Urinary bladder (tissue), 3 donors: ENCODE measurements at regions not wholly inside any gene's neighbourhood (a gene's known extent, or its start where the extent isn't known, plus 50 kb on each side); places are given as distances from the start of the nearest gene placed in this dataset.

ENCODE experiments used
- DNase-seq: peaks from one replicate; pipeline ENCODE4 v3.0.0-alpha.2; 2015; ENCODE audit errors: extremely low spot score
- H3K27ac ChIP-seq: one replicate; pipeline ENCODE4 v1.5.1; 2013; ENCODE audit warnings: low read depth, mild to moderate bottlenecking, moderate library complexity
- H3K36me3 ChIP-seq: one replicate; pipeline ENCODE4 v1.6.1; 2013; ENCODE audit warnings: mild to moderate bottlenecking, moderate library complexity; ENCODE audit not compliant: insufficient read depth
- H3K4me1 ChIP-seq: one replicate; pipeline ENCODE4 v1.6.1; 2013; ENCODE audit warnings: mild to moderate bottlenecking, moderate library complexity; ENCODE audit not compliant: insufficient read depth
- H3K4me3 ChIP-seq: one replicate; pipeline ENCODE4 v1.5.1; 2013; ENCODE audit warnings: low read depth, low read length
- WGBS: extraction: QIAGEN DNeasy Blood & Tissue Kit; methylation state at CpG from one replicate; pipeline ENCODE4 v1.1.7; 2013; 5-methylcytosine and 5-hydroxymethylcytosine counted together
- donor health status: healthy with polysubstance abuse.
- donor health status: healthy.

- WGBS: 74% methylated on average over 11 of the region's 11 CpGs
- DNase-seq: no peak
These were observed 178.6 kb downstream of the AACS start for GRCh38 chr12:125243811-125244210.

GRCh38 chr12:125244338-125244737, 179.1 kb downstream of the AACS start:
- no peak for DNase-seq
- Histone ChIP-seq H3K36me3 (no peaks in the 10 kb centered on the region), H3K4me1 (no peaks in the 10 kb centered on the region), H3K4me3 (no peak overlapping the region), H3K27ac (no peak overlapping the region)
- WGBS: 87% methylated on average over 8 of the region's 8 CpGs

More at GRCh38 chr12:125243811-125244210, 178.6 kb downstream of the AACS start:
- Histone ChIP-seq H3K4me1 (no peaks in the 10 kb centered on the region), H3K4me3 (no peak overlapping the region), H3K36me3 (no peaks in the 10 kb centered on the region), H3K27ac (no peak overlapping the region)

- no peaks in the 10 kb centered on the region for H3K4me1 ChIP-seq
- no peak for DNase-seq
These were observed 180.6 kb downstream of the AACS start for GRCh38 chr12:125245581-125246557.

DNA sequence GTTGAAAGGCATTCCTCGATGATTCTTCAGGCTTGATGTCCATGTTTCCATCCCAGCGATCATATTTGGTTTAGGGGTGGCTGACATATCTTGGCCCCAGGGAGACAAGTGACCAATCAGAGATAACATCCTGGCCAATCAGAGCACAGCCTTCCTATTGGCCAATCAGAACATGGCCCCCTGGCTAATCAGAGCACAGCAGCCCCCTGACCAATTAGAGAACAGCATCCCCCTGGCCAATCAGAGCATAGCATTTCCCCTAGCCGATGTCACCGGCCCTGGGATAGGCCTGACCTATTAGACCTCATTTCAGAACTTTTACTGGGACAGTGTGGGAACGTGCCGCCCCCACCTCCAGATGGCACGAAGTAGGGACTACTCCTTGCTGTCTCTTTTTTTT, 182.2 kb downstream of the AACS start:
- Histone ChIP-seq H3K27ac (no peak overlapping the region), H3K4me3 (no peak overlapping the region), H3K4me1 (no peaks in the 10 kb centered on the region), H3K36me3 (no peaks in the 10 kb centered on the region)
- WGBS: 93% methylated on average over 7 of the region's 7 CpGs
- DNase-seq: no peak

More at GRCh38 chr12:125245581-125246557, 180.6 kb downstream of the AACS start:
- 32% methylated on average over 21 of the region's 21 CpGs for WGBS
- Histone ChIP-seq H3K4me3 (no peak overlapping the region), H3K36me3 (no peaks in the 10 kb centered on the region), H3K27ac (no peak overlapping the region)

GRCh38 chr12:125249066-125249824, 184.0 kb downstream of the AACS start:
- 68% methylated on average over 13 of the region's 13 CpGs for WGBS
- H3K36me3 ChIP-seq: no peaks in the 10 kb centered on the region
- H3K4me3 ChIP-seq: no peak overlapping the region
- no peak overlapping the region for H3K27ac ChIP-seq
- no peaks in the 10 kb centered on the region for H3K4me1 ChIP-seq
- no peak for DNase-seq

GRCh38 chr12:125249932-125250331, 184.7 kb downstream of the AACS start:
- Histone ChIP-seq H3K27ac (no peak overlapping the region), H3K36me3 (no peaks in the 10 kb centered on the region), H3K4me1 (no peaks in the 10 kb centered on the region), H3K4me3 (no peak overlapping the region)
- 49% methylated on average over 7 of the region's 7 CpGs for WGBS
- DNase-seq: no peak

DNA sequence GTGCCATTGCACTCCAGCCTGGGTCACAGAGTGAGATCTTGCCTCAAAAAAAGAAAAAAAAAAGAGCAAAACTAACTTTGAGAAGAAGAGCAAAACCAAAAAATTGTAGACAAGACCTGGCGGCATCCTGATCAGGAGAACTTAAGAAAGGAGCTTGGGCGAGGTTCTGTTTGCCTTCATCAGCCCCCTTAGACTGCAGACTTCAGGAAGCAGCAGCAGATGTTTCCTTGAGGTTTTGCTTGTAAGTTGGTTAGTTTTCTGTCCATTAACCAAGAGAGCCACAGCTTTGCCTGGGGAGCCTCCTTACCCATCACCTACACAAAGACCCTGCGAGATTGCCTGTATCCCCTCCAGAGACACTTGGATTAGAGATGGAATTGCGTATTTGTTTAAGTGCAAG, 189.0 kb downstream of the AACS start:
- DNase-seq: no peak
- no peaks in the 10 kb centered on the region for H3K36me3 ChIP-seq
- H3K4me3 ChIP-seq: no peak overlapping the region
- no peaks in the 10 kb centered on the region for H3K4me1 ChIP-seq
- H3K27ac ChIP-seq: no peak overlapping the region
- WGBS: 79% methylated on average over 4 of the region's 4 CpGs

GRCh38 chr12:125254856-125255255, 189.6 kb downstream of the AACS start:
- H3K27ac ChIP-seq: no peak overlapping the region
- DNase-seq: no peak
- no peak overlapping the region for H3K4me3 ChIP-seq
- 62% methylated on average over 11 of the region's 11 CpGs for WGBS
- H3K4me1 ChIP-seq: no peaks in the 10 kb centered on the region
- H3K36me3 ChIP-seq: no peaks in the 10 kb centered on the region

- DNase-seq: no peak
- 46% methylated on average over 12 of the region's 12 CpGs for whole genome bisulfite sequencing
- H3K4me3 ChIP-seq: no peak overlapping the region
These were observed 190.8 kb downstream of the AACS start for GRCh38 chr12:125255935-125256633.

GRCh38 chr12:125256634-125256936, 191.3 kb downstream of the AACS start:
- Histone ChIP-seq H3K36me3 (no peaks in the 10 kb centered on the region), H3K4me3 (no peak overlapping the region), H3K27ac (no peak overlapping the region), H3K4me1 (no peaks in the 10 kb centered on the region)
- no peak for DNase-seq
- WGBS: 86% methylated on average over 3 of the region's 3 CpGs

More at GRCh38 chr12:125255935-125256633, 190.8 kb downstream of the AACS start:
- H3K27ac ChIP-seq: no peak overlapping the region
- H3K36me3 ChIP-seq: no peaks in the 10 kb centered on the region
- no peaks in the 10 kb centered on the region for H3K4me1 ChIP-seq

- H3K4me3 ChIP-seq: no peak overlapping the region
- peak; percentile 23 for DNase-seq
- no peaks in the 10 kb centered on the region for H3K36me3 ChIP-seq
- H3K4me1 ChIP-seq: no peaks in the 10 kb centered on the region
- H3K27ac ChIP-seq: no peak overlapping the region
- WGBS: 46% methylated on average over 15 of the region's 15 CpGs
These were observed 194.1 kb downstream of the AACS start for GRCh38 chr12:125259178-125259867.

DNA sequence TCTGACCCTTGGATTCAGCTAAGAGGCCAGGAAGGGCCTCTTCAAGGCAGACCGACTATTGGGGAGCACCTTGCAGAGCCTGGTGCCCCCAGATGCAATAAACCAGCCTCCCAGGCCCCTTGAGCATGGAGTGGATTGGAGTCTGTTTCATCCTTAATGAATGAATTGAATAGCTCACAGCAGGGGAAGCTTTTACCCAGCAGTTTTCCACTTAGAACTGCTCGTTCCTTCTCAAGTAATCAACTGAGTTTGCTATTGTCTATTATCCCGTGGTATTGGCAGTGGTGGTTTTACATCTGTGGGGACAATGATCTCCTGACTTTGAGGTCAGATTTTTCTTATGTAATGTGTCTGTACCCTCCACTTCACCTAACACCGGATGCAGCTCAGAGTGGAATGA, 197.6 kb downstream of the AACS start:
- Histone ChIP-seq H3K27ac (no peak overlapping the region), H3K4me3 (no peak overlapping the region), H3K4me1 (no peaks in the 10 kb centered on the region), H3K36me3 (no peaks in the 10 kb centered on the region)
- DNase-seq: no peak
- 50% methylated on average over 4 of the region's 4 CpGs for WGBS

- 87% methylated on average over 8 of the region's 8 CpGs for WGBS
- H3K4me1 ChIP-seq: no peaks in the 10 kb centered on the region
- DNase-seq: no peak
- no peaks in the 10 kb centered on the region for H3K36me3 ChIP-seq
- H3K4me3 ChIP-seq: no peak overlapping the region
- no peak overlapping the region for H3K27ac ChIP-seq
These were observed 198.2 kb downstream of the AACS start for GRCh38 chr12:125263385-125263784.
